Activated T-helper 1 cell treated with anti-CD3 and anti-CD28 coated beads, Interleukin-12 subunit alpha, Interleukin-12 subunit beta, Interleukin-2, Interleukin-4 antibody, amounts not matched to agents 30 ng/mL and 10 ng/mL and 1 ng/mL, durations not matched to agents 14 hours and 24 hours and 36 hours (primary cell): ENCODE measurements at regions not wholly inside any gene's neighbourhood (a gene's known extent, or its start where the extent isn't known, plus 50 kb on each side); places are given as distances from the start of the nearest gene placed in this dataset.

ENCODE experiments used
- DNase-seq: peaks from one replicate; pipeline ENCODE4 v3.0.0; 2021; ENCODE audit warnings: low spot score
- H3K27ac Mint-ChIP-seq: one replicate; pipeline ENCODE4 v1.8.0; 2021; ENCODE audit warnings: mild to moderate bottlenecking, mixed read lengths
- H3K27me3 Mint-ChIP-seq: one replicate; pipeline ENCODE4 v1.8.0; 2022; ENCODE audit warnings: mild to moderate bottlenecking, moderate library complexity, mixed read lengths; ENCODE audit not compliant: insufficient read depth
- H3K36me3 Mint-ChIP-seq: one replicate; pipeline ENCODE4 v1.8.0; 2021; ENCODE audit warnings: low read depth, mixed read lengths
- H3K4me1 Mint-ChIP-seq: one replicate; pipeline ENCODE4 v1.8.0; 2021; ENCODE audit warnings: low read depth, mixed read lengths
- H3K4me3 Mint-ChIP-seq: one replicate; pipeline ENCODE4 v1.8.0; 2021; ENCODE audit warnings: mild to moderate bottlenecking, moderate library complexity, mixed read lengths
- H3K9me3 Mint-ChIP-seq: one replicate; pipeline ENCODE4 v1.8.0; 2021; ENCODE audit warnings: mixed read lengths
- intact Hi-C: fragments of 100-400 bp; cut with micrococcal nuclease; formaldehyde crosslinking; loops from one replicate; pipeline ENCODE4 v1.15.1; 2024

GRCh38 chr2:14941151-14941631, 308.7 kb downstream of the LRATD1 start:
- H3K36me3 Mint-ChIP-seq: no peaks in the 10 kb centered on the region

GRCh38 chr2:14942987-14943386, 310.5 kb downstream of the LRATD1 start:
- Mint-ChIP-seq H3K9me3 (no peaks in the 10 kb centered on the region), H3K4me1 (no peaks in the 10 kb centered on the region), H3K27me3 (peaks cover 4% of the 10 kb centered on the region), H3K4me3 (no peak overlapping the region), H3K27ac (no peak overlapping the region), H3K36me3 (no peaks in the 10 kb centered on the region)
- no peak for DNase-seq
- intact Hi-C loops: no loop called here

More at GRCh38 chr2:14941151-14941631, 308.7 kb downstream of the LRATD1 start:
- peaks cover 2% of the 10 kb centered on the region for H3K27me3 Mint-ChIP-seq
- no peaks in the 10 kb centered on the region for H3K4me1 Mint-ChIP-seq
- no peak overlapping the region for H3K27ac Mint-ChIP-seq
- H3K9me3 Mint-ChIP-seq: no peaks in the 10 kb centered on the region
- intact Hi-C loops: no loop called here
- H3K4me3 Mint-ChIP-seq: no peak overlapping the region
- no peak for DNase-seq

- DNase-seq: no peak
- H3K4me3 Mint-ChIP-seq: no peak overlapping the region
- H3K4me1 Mint-ChIP-seq: no peaks in the 10 kb centered on the region
- no peaks in the 10 kb centered on the region for H3K36me3 Mint-ChIP-seq
- no peaks in the 10 kb centered on the region for H3K9me3 Mint-ChIP-seq
- peaks cover 3% of the 10 kb centered on the region for H3K27me3 Mint-ChIP-seq
- intact Hi-C loops: no loop called here
- H3K27ac Mint-ChIP-seq: no peak overlapping the region
Observed at GRCh38 chr2:14944562-14945346, 312.2 kb downstream of the LRATD1 start.

GRCh38 chr2:14951569-14952285, 319.2 kb downstream of the LRATD1 start:
- Mint-ChIP-seq H3K36me3 (no peaks in the 10 kb centered on the region), H3K27ac (no peak overlapping the region), H3K4me1 (no peaks in the 10 kb centered on the region), H3K4me3 (no peak overlapping the region), H3K27me3 (peaks cover 7% of the 10 kb centered on the region), H3K9me3 (peaks cover 7% of the 10 kb centered on the region)
- intact Hi-C loops: no loop called here
- DNase-seq: no peak

GRCh38 chr2:14952400-14952963, 320.0 kb downstream of the LRATD1 start:
- Mint-ChIP-seq H3K36me3 (no peaks in the 10 kb centered on the region), H3K27ac (no peak overlapping the region), H3K27me3 (peaks cover 5% of the 10 kb centered on the region), H3K4me3 (no peak overlapping the region), H3K4me1 (no peaks in the 10 kb centered on the region), H3K9me3 (peaks cover 8% of the 10 kb centered on the region)
- DNase-seq: no peak
- intact Hi-C loops: no loop called here

- Mint-ChIP-seq H3K4me1 (no peaks in the 10 kb centered on the region), H3K9me3 (peaks cover 8% of the 10 kb centered on the region), H3K4me3 (no peak overlapping the region), H3K36me3 (no peaks in the 10 kb centered on the region), H3K27ac (no peak overlapping the region), H3K27me3 (peaks cover 4% of the 10 kb centered on the region)
- DNase-seq: no peak
- intact Hi-C loops: no loop called here
Observed at GRCh38 chr2:14960686-14961324, 328.3 kb downstream of the LRATD1 start.

- peaks cover 4% of the 10 kb centered on the region for H3K27me3 Mint-ChIP-seq
- no peaks in the 10 kb centered on the region for H3K9me3 Mint-ChIP-seq
- intact Hi-C loops: no loop called here
- DNase-seq: no peak
- no peaks in the 10 kb centered on the region for H3K4me1 Mint-ChIP-seq
- H3K27ac Mint-ChIP-seq: no peak overlapping the region
- H3K36me3 Mint-ChIP-seq: no peaks in the 10 kb centered on the region
- H3K4me3 Mint-ChIP-seq: no peak overlapping the region
Observed at GRCh38 chr2:14967729-14968128, 335.2 kb downstream of the LRATD1 start.

GRCh38 chr2:14975381-14975780, 342.9 kb downstream of the LRATD1 start:
- H3K9me3 Mint-ChIP-seq: no peaks in the 10 kb centered on the region
- no peak overlapping the region for H3K4me3 Mint-ChIP-seq
- peaks cover 7% of the 10 kb centered on the region for H3K27me3 Mint-ChIP-seq
- no peak overlapping the region for H3K27ac Mint-ChIP-seq
- no peaks in the 10 kb centered on the region for H3K4me1 Mint-ChIP-seq
- intact Hi-C loops: no loop called here
- no peak for DNase-seq
- no peaks in the 10 kb centered on the region for H3K36me3 Mint-ChIP-seq

- Mint-ChIP-seq H3K27ac (no peak overlapping the region), H3K9me3 (no peaks in the 10 kb centered on the region), H3K27me3 (peaks cover 8% of the 10 kb centered on the region), H3K4me1 (no peaks in the 10 kb centered on the region), H3K4me3 (no peak overlapping the region), H3K36me3 (no peaks in the 10 kb centered on the region)
- intact Hi-C loops: no loop called here
- no peak for DNase-seq
Observed at GRCh38 chr2:14977021-14977420, 344.5 kb downstream of the LRATD1 start.

- H3K4me1 Mint-ChIP-seq: no peaks in the 10 kb centered on the region
Observed at GRCh38 chr2:14978845-14979244, 346.3 kb downstream of the LRATD1 start.

GRCh38 chr2:14982790-14983189, 350.3 kb downstream of the LRATD1 start:
- intact Hi-C loops: no loop called here
- Mint-ChIP-seq H3K4me1 (no peaks in the 10 kb centered on the region), H3K4me3 (no peak overlapping the region), H3K27me3 (peaks cover 15% of the 10 kb centered on the region), H3K27ac (no peak overlapping the region), H3K36me3 (no peaks in the 10 kb centered on the region), H3K9me3 (no peaks in the 10 kb centered on the region)
- DNase-seq: no peak

More at GRCh38 chr2:14978845-14979244, 346.3 kb downstream of the LRATD1 start:
- H3K27ac Mint-ChIP-seq: no peak overlapping the region
- intact Hi-C loops: no loop called here
- no peaks in the 10 kb centered on the region for H3K9me3 Mint-ChIP-seq
- no peak overlapping the region for H3K4me3 Mint-ChIP-seq
- DNase-seq: no peak
- H3K27me3 Mint-ChIP-seq: peaks cover 11% of the 10 kb centered on the region
- no peaks in the 10 kb centered on the region for H3K36me3 Mint-ChIP-seq

GRCh38 chr2:14988600-14988999, 356.1 kb downstream of the LRATD1 start:
- H3K27me3 Mint-ChIP-seq: peaks cover 17% of the 10 kb centered on the region
- no peaks in the 10 kb centered on the region for H3K9me3 Mint-ChIP-seq
- DNase-seq: no peak
- H3K36me3 Mint-ChIP-seq: no peaks in the 10 kb centered on the region
- intact Hi-C loops: no loop called here
- H3K4me1 Mint-ChIP-seq: no peaks in the 10 kb centered on the region
- no peak overlapping the region for H3K4me3 Mint-ChIP-seq
- no peak overlapping the region for H3K27ac Mint-ChIP-seq

GRCh38 chr2:14991723-14992122, 359.2 kb downstream of the LRATD1 start:
- intact Hi-C loops: no loop called here
- no peaks in the 10 kb centered on the region for H3K9me3 Mint-ChIP-seq
- no peak overlapping the region for H3K27ac Mint-ChIP-seq
- no peak for DNase-seq
- H3K36me3 Mint-ChIP-seq: no peaks in the 10 kb centered on the region
- no peak overlapping the region for H3K4me3 Mint-ChIP-seq
- no peaks in the 10 kb centered on the region for H3K4me1 Mint-ChIP-seq
- H3K27me3 Mint-ChIP-seq: peaks cover 10% of the 10 kb centered on the region
